H1 (cell line): ENCODE measurements at regions not wholly inside any gene's neighbourhood (a gene's known extent, or its start where the extent isn't known, plus 50 kb on each side); places are given as distances from the start of the nearest gene placed in this dataset.

ENCODE experiments used
- CTCF ChIA-PET: fragments of 300-600 bp; sonication (Branson Sonifier 250); formaldehyde crosslinking; loops from one replicate; lab custom pipeline; 2021; ENCODE audit not compliant: partially characterized antibody; lab: Charles Lee
- POLR2A ChIA-PET: fragments of 300-600 bp; sonication (Branson Sonifier 250); formaldehyde crosslinking; loops from one replicate; lab custom pipeline; 2021; ENCODE audit warnings: inconsistent platforms; ENCODE audit not compliant: partially characterized antibody; lab: Charles Lee
- DNase-seq, 2 experiments: peaks; one replicate each; pipeline versions ENCODE4 v3.0.0 to v3.0.0-alpha.2; 2010 to 2022; ENCODE audit warnings: low spot score in 2 of 2, low read depth in 1 of 2, mixed read lengths in 1 of 2
- FAIRE-seq: peaks from 2 replicates; lab custom pipeline; 2011; peaks lifted over from hg19 to GRCh38; lab: Jason Lieb, UNC
- H2AFZ ChIP-seq: 2 replicates; pipeline ENCODE4 v1.8.1; 2012; ENCODE audit warnings: low read length, inconsistent platforms
- H2AK5ac ChIP-seq: 2 replicates; pipeline ENCODE4 v1.6.1; 2013; ENCODE audit warnings: low read depth, low read length
- H2BK120ac ChIP-seq: replicated peaks from 2 replicates; pipeline ENCODE3; 2013; ENCODE audit warnings: low read depth, low read length, inconsistent platforms
- H2BK12ac ChIP-seq: 2 replicates; pipeline ENCODE4 v1.6.1; 2013; ENCODE audit warnings: low read depth, low read length
- H2BK15ac ChIP-seq: 2 replicates; pipeline ENCODE4 v1.6.1; 2013; ENCODE audit warnings: low read length
- H2BK20ac ChIP-seq: 2 replicates; pipeline ENCODE4 v1.6.1; 2013; ENCODE audit warnings: low read length
- H2BK5ac ChIP-seq: 2 replicates; pipeline ENCODE4 v1.6.1; 2013; ENCODE audit warnings: low read depth, low read length
- H3K14ac ChIP-seq: 2 replicates; pipeline ENCODE4 v1.6.1; 2013; ENCODE audit warnings: inconsistent platforms; ENCODE audit not compliant: insufficient read length
- H3K18ac ChIP-seq: 2 replicates; pipeline ENCODE4 v1.6.1; 2013; ENCODE audit warnings: low read length; ENCODE audit errors: extremely low read depth
- H3K23ac ChIP-seq: 2 replicates; pipeline ENCODE4 v1.6.1; 2013; ENCODE audit warnings: inconsistent platforms; ENCODE audit not compliant: insufficient read length
- H3K23me2 ChIP-seq: 2 replicates; pipeline ENCODE4 v1.6.1; 2013; ENCODE audit warnings: low read depth, low read length
- H3K27ac ChIP-seq: 2 replicates; pipeline ENCODE4 v1.6.1; 2011; ENCODE audit warnings: low read depth, low read length, inconsistent platforms
- H3K27me3 ChIP-seq, 4 experiments: replicated peaks in 1 of 4; 1 replicate in 1 of 4; 2 replicates in 3 of 4; pipeline versions ENCODE4 v1.6.1 to v1.8.1; 2011 to 2013; ENCODE audit warnings: low read length in 3 of 4, mild to moderate bottlenecking in 3 of 4, inconsistent platforms in 2 of 4, mixed read lengths in 2 of 4, moderate library complexity in 1 of 4; ENCODE audit not compliant: control insufficient read depth in 3 of 4, insufficient read depth in 3 of 4; ENCODE audit errors: extremely low read depth in 1 of 4
- H3K36me3 ChIP-seq, 4 experiments: 2 replicates each; pipeline versions ENCODE4 v1.6.1 to v1.8.1; 2011 to 2013; ENCODE audit warnings: mild to moderate bottlenecking in 4 of 4, low read length in 3 of 4, moderate library complexity in 2 of 4, control low read depth in 1 of 4, inconsistent platforms in 1 of 4; ENCODE audit not compliant: insufficient read depth in 4 of 4, control insufficient read depth in 2 of 4
- H3K4ac ChIP-seq: replicated peaks from 2 replicates; pipeline ENCODE3; 2013; ENCODE audit warnings: low read length, low read depth, mixed read lengths, inconsistent platforms; ENCODE audit not compliant: insufficient read length
- H3K4me1 ChIP-seq, 4 experiments: replicated peaks in 1 of 4; 1 replicate in 1 of 4; 2 replicates in 3 of 4; pipeline versions ENCODE4 v1.6.1 to v1.8.1; 2011 to 2013; ENCODE audit warnings: low read length in 3 of 4, inconsistent platforms in 2 of 4, mixed read lengths in 1 of 4; ENCODE audit not compliant: insufficient read depth in 4 of 4, control insufficient read depth in 3 of 4
- H3K4me2 ChIP-seq, 2 experiments: 2 replicates each; pipeline versions ENCODE4 v1.6.1 to v1.8.1; 2011 to 2013; ENCODE audit warnings: low read depth in 2 of 2, low read length in 2 of 2, control low read depth in 1 of 2, inconsistent platforms in 1 of 2, mild to moderate bottlenecking in 1 of 2; ENCODE audit not compliant: insufficient read depth in 1 of 2
- H3K4me3 ChIP-seq, 4 experiments: fragments of 200-600, 300-600 bp in 1 of 4; sonication (generic), shearing (Covaris generic), sonication (Bioruptor Twin) in 1 of 4; 2 replicates each; pipeline versions ENCODE4 v1.5.1 to v1.8.1; 2011 to 2016; ENCODE audit warnings: low read length in 4 of 4, low read depth in 3 of 4, control low read depth in 2 of 4, inconsistent platforms in 2 of 4, mild to moderate bottlenecking in 2 of 4, mixed read lengths in 1 of 4, moderate library complexity in 1 of 4; ENCODE audit not compliant: insufficient read depth in 2 of 4; ENCODE audit errors: extremely low read depth in 1 of 4
- H3K56ac ChIP-seq: replicated peaks from 2 replicates; pipeline ENCODE3; 2013; ENCODE audit warnings: low read depth, mild to moderate bottlenecking, mixed read lengths, low read length, inconsistent platforms; ENCODE audit not compliant: insufficient read length
- H3K79me1 ChIP-seq: 2 replicates; pipeline ENCODE4 v1.6.1; 2013; ENCODE audit warnings: low read depth, low read length, control low read depth
- H3K79me2 ChIP-seq, 2 experiments: 2 replicates each; pipeline versions ENCODE4 v1.6.1 to v1.8.1; 2012 to 2013; ENCODE audit warnings: low read length in 2 of 2, mild to moderate bottlenecking in 2 of 2, inconsistent platforms in 1 of 2; ENCODE audit not compliant: insufficient read depth in 2 of 2, control insufficient read depth in 1 of 2
- H3K9ac ChIP-seq, 4 experiments: replicated peaks in 1 of 4; 1 replicate in 1 of 4; 2 replicates in 3 of 4; pipeline versions ENCODE4 v1.6.1 to v1.8.1; 2011 to 2013; ENCODE audit warnings: low read depth in 3 of 4, low read length in 3 of 4, control low read depth in 2 of 4, mild to moderate bottlenecking in 2 of 4, moderate library complexity in 2 of 4, inconsistent platforms in 1 of 4; ENCODE audit errors: extremely low read depth in 1 of 4
- H3K9me3 ChIP-seq, 2 experiments: 2 replicates each; pipeline versions ENCODE4 v1.6.1 to v1.8.1; 2012 to 2013; ENCODE audit warnings: mild to moderate bottlenecking in 2 of 2, moderate library complexity in 2 of 2, control low read depth in 1 of 2, inconsistent platforms in 1 of 2, low read depth in 1 of 2, low read length in 1 of 2, mixed read lengths in 1 of 2; ENCODE audit not compliant: insufficient read depth in 2 of 2
- H4K20me1 ChIP-seq, 2 experiments: replicated peaks in 1 of 2; 2 replicates each; pipeline versions ENCODE3 to v1.8.1; 2011 to 2013; ENCODE audit warnings: inconsistent platforms in 2 of 2, low read length in 2 of 2, mild to moderate bottlenecking in 1 of 2; ENCODE audit not compliant: insufficient read depth in 2 of 2, control insufficient read depth in 1 of 2
- H4K5ac ChIP-seq: 2 replicates; pipeline ENCODE4 v1.6.1; 2013; ENCODE audit warnings: low read length, low read depth, mixed read lengths, inconsistent platforms; ENCODE audit not compliant: insufficient read length
- H4K8ac ChIP-seq: 2 replicates; pipeline ENCODE4 v1.8.0; 2013; ENCODE audit warnings: mild to moderate bottlenecking, moderate library complexity, low read length, inconsistent platforms; ENCODE audit not compliant: insufficient read depth; ENCODE audit errors: extremely low read depth
- H4K91ac ChIP-seq: replicated peaks from 2 replicates; pipeline ENCODE3; 2013; ENCODE audit warnings: low read length, mixed read lengths, inconsistent platforms; ENCODE audit not compliant: insufficient read length
- BACH1 ChIP-seq: IDR thresholded peaks from 2 replicates; pipeline ENCODE4 v1.6.1; 2012; ENCODE audit warnings: low read length, improper control_type of control experiment
- CBX8 ChIP-seq: fragments of 300-800, 300-1000 bp; sonication (generic); IDR thresholded peaks from 2 replicates; pipeline ENCODE4 v1.7.1; 2016; ENCODE audit warnings: low read depth, low read length, borderline replicate concordance
- CEBPB ChIP-seq: IDR thresholded peaks from 2 replicates; pipeline ENCODE4 v1.6.1; 2012; ENCODE audit warnings: low read depth, low read length
- CHD2 ChIP-seq: IDR thresholded peaks from 2 replicates; pipeline ENCODE4 v1.6.1; 2012; ENCODE audit warnings: low read length, improper control_type of control experiment
- FOSL1 ChIP-seq: IDR thresholded peaks from 2 replicates; pipeline ENCODE4 v1.6.1; 2011; ENCODE audit warnings: mild to moderate bottlenecking, low read depth, low read length, moderate library complexity; ENCODE audit not compliant: insufficient read depth
- GTF2F1 ChIP-seq: IDR thresholded peaks from 2 replicates; pipeline ENCODE4 v1.6.1; 2012; ENCODE audit warnings: low read depth, low read length, improper control_type of control experiment, borderline replicate concordance
- KDM4A ChIP-seq: IDR thresholded peaks from one replicate; pipeline ENCODE4 v1.7.1; 2012; ENCODE audit warnings: low read depth, mild to moderate bottlenecking, moderate library complexity, low read length, inconsistent platforms; ENCODE audit not compliant: severe bottlenecking
- NRF1 ChIP-seq: IDR thresholded peaks from 2 replicates; pipeline ENCODE4 v1.6.1; 2011; ENCODE audit warnings: mild to moderate bottlenecking, low read depth, low read length, improper control_type of control experiment
- SIX5 ChIP-seq: IDR thresholded peaks from 2 replicates; pipeline ENCODE4 v1.6.1; 2011; ENCODE audit warnings: mild to moderate bottlenecking, low read depth, low read length
- SP4 ChIP-seq: IDR thresholded peaks from 2 replicates; pipeline ENCODE4 v1.6.1; 2012; ENCODE audit warnings: low read length, inconsistent platforms
- WGBS, 2 experiments: shearing (Covaris generic) in 1 of 2; methylation state at CpG; one replicate each; pipeline versions ENCODE4 v1.1.6 to v1.1.7; 2013 to 2015; ENCODE audit warnings: low lambda C conversion rate in 2 of 2, mixed read lengths in 2 of 2, inconsistent platforms in 1 of 2, low coverage in 1 of 2, missing lambda C conversion rate in 1 of 2; ENCODE audit not compliant: insufficient replicate concordance in 2 of 2, insufficient coverage in 1 of 2, insufficient read length in 1 of 2; ENCODE audit errors: extremely low coverage in 1 of 2, missing lambda C conversion rate in 1 of 2; 5-methylcytosine and 5-hydroxymethylcytosine counted together

DNA sequence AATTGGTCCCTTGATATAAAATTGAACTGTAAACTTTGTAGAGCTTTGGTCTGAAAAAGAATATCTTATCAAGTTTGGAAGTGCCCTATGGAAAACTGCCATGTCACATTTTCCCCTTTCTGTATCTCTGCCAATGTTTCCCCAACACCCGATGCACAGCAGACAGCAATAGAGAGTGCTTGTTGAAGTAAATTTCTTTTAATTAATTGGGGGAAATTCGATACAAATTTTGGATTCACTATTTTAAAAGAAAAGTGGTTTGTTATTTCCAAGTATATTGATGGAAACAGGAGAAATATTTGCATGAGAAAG lies 208.1 kb downstream of the OGFRL1 start:
- DNase-seq (no peak), FAIRE-seq (no peak)
- H3K4me1 ChIP-seq, result no peaks in the 10 kb centered on the region
- no peak overlapping the region for H3K14ac ChIP-seq
- H2BK5ac ChIP-seq, result no peak overlapping the region
- H3K79me2 ChIP-seq, result no peaks in the 10 kb centered on the region
- no peak overlapping the region for H3K4me2 ChIP-seq
- no peak overlapping the region for H2BK20ac ChIP-seq
- H4K8ac ChIP-seq, result no peak overlapping the region
- H3K18ac ChIP-seq, result no peak overlapping the region
- no peak overlapping the region for H2BK15ac ChIP-seq
- H4K5ac ChIP-seq, result no peak overlapping the region
- H3K23ac ChIP-seq, result no peak overlapping the region
- no peak overlapping the region; the same call in 1 of the 2 replicates for H2AFZ ChIP-seq
- no peak overlapping the region for H3K4me3 ChIP-seq
- WGBS, 2 experiments, result 82% methylated on average over 2 of the region's 2 CpGs; no CpG with 5 or more reads in 1 of the 2 experiments
- TF ChIP-seq FOSL1 (no peak), GTF2F1 (no peak), SIX5 (no peak), SP4 (no peak), CHD2 (no peak), BACH1 (no peak), CEBPB (no peak), CBX8 (no peak), KDM4A (no peak), NRF1 (no peak)
- no peak overlapping the region for H2AK5ac ChIP-seq
- H3K79me1 ChIP-seq, result no peaks in the 10 kb centered on the region
- H3K27ac ChIP-seq, result no peak overlapping the region
- no peak overlapping the region for H3K56ac ChIP-seq
- no peaks in the 10 kb centered on the region for H3K9me3 ChIP-seq
- no peak overlapping the region for H2BK12ac ChIP-seq
- no peaks in the 10 kb centered on the region for H3K36me3 ChIP-seq
- CTCF ChIA-PET, result no interaction called here
- no peak overlapping the region for H3K9ac ChIP-seq
- no peak overlapping the region for H2BK120ac ChIP-seq
- POLR2A ChIA-PET, result no interaction called here
- no peaks in the 10 kb centered on the region for H3K23me2 ChIP-seq
- no peaks in the 10 kb centered on the region for H3K27me3 ChIP-seq
- no peak overlapping the region for H3K4ac ChIP-seq
- no peak overlapping the region for H4K91ac ChIP-seq
- peaks cover 0 to 2% of the 10 kb centered on the region in 2 experiments for H4K20me1 ChIP-seq
